Neural cell (in vitro differentiated cells): ENCODE measurements at regions not wholly inside any gene's neighbourhood (a gene's known extent, or its start where the extent isn't known, plus 50 kb on each side); places are given as distances from the start of the nearest gene placed in this dataset.

Source experiments
- H2AFZ ChIP-seq: fragments of 200-600, 300-800 bp; sonication (generic), shearing (Covaris generic); 2 replicates; pipeline ENCODE4 v1.6.0; 2014; ENCODE audit warnings: low read depth, mild to moderate bottlenecking, antibody characterized with exemption, low read length, moderate library complexity
- H3F3A ChIP-seq: fragments of 200-600 bp; shearing (Covaris generic); 2 replicates; pipeline ENCODE4 v1.6.1; 2016; ENCODE audit warnings: mild to moderate bottlenecking, moderate library complexity, mixed read lengths, antibody characterized with exemption, low read length; ENCODE audit not compliant: insufficient read depth, poor library complexity, severe bottlenecking
- H3K27ac ChIP-seq: fragments of 200-600, 300-800 bp; sonication (generic), shearing (Covaris generic); 2 replicates; pipeline ENCODE4 v1.5.1; 2014; ENCODE audit warnings: mild to moderate bottlenecking, low read length, moderate library complexity
- H3K27me3 ChIP-seq: fragments of 300-800, 200-600 bp; sonication (generic), shearing (Covaris generic); 2 replicates; pipeline ENCODE4 v1.6.0; 2014; ENCODE audit warnings: mild to moderate bottlenecking, low read depth, low read length, moderate library complexity; ENCODE audit not compliant: insufficient read depth
- H3K36me3 ChIP-seq: fragments of 300-800, 200-600 bp; sonication (generic), shearing (Covaris generic); 2 replicates; pipeline ENCODE4 v1.5.1; 2014; ENCODE audit warnings: mild to moderate bottlenecking, antibody characterized with exemption, low read length, moderate library complexity; ENCODE audit not compliant: insufficient read depth
- H3K4me2 ChIP-seq: fragments of 300-800, 200-600 bp; sonication (generic), shearing (Covaris generic); 2 replicates; pipeline ENCODE4 v1.6.0; 2014; ENCODE audit warnings: mild to moderate bottlenecking, low read length
- H3K4me3 ChIP-seq: fragments of 300-800, 200-600 bp; sonication (generic), shearing (Covaris generic); 2 replicates; pipeline ENCODE4 v1.5.1; 2014; ENCODE audit warnings: mild to moderate bottlenecking, low read length, moderate library complexity
- H3K79me2 ChIP-seq: fragments of 200-600 bp; shearing (Covaris generic); replicated peaks from 2 replicates; pipeline ENCODE4 v1.6.0; 2014; ENCODE audit warnings: mild to moderate bottlenecking, low read length, moderate library complexity; ENCODE audit not compliant: insufficient read depth
- H3K9ac ChIP-seq: fragments of 300-800, 200-600 bp; sonication (generic), shearing (Covaris generic); 2 replicates; pipeline ENCODE4 v1.6.1; 2016; ENCODE audit warnings: mild to moderate bottlenecking, low read length, mixed read lengths
- H3K9me2 ChIP-seq: fragments of 200-600 bp; shearing (Covaris generic); 2 replicates; pipeline ENCODE4 v1.6.1; 2016; ENCODE audit warnings: mild to moderate bottlenecking, low read length, mixed read lengths; ENCODE audit not compliant: insufficient read depth
- H3K9me3 ChIP-seq: fragments of 200-600, 300-800 bp; sonication (generic), shearing (Covaris generic); 2 replicates; pipeline ENCODE4 v1.6.1; 2016; ENCODE audit warnings: mild to moderate bottlenecking, mixed run types, low read length, moderate library complexity, mixed read lengths
- H4K20me1 ChIP-seq: fragments of 200-600 bp; shearing (Covaris generic); 2 replicates; pipeline ENCODE4 v1.6.1; 2016; ENCODE audit warnings: mild to moderate bottlenecking, mixed run types; ENCODE audit not compliant: insufficient read depth
- EP300 ChIP-seq: fragments of 450-650 bp; conservative IDR thresholded peaks from 2 replicates; pipeline ENCODE4 v1.6.1; 2014; ENCODE audit warnings: antibody characterized with exemption, mild to moderate bottlenecking, moderate library complexity; ENCODE audit not compliant: poor library complexity, severe bottlenecking
- EZH2 ChIP-seq: fragments of 200-600, 300-800 bp; shearing (Covaris generic), sonication (generic); IDR thresholded peaks from 2 replicates; pipeline ENCODE4 v1.6.1; 2014; ENCODE audit warnings: antibody characterized with exemption, low read length, borderline replicate concordance, mild to moderate bottlenecking; ENCODE audit not compliant: insufficient read depth, poor library complexity, severe bottlenecking
- MXI1 ChIP-seq: fragments of 450-650 bp; conservative IDR thresholded peaks from 2 replicates; pipeline ENCODE4 v1.6.1; 2014; ENCODE audit warnings: antibody characterized with exemption, mild to moderate bottlenecking; ENCODE audit not compliant: poor library complexity, severe bottlenecking
- POLR2AphosphoS5 ChIP-seq: IDR thresholded peaks from 2 replicates; pipeline ENCODE4 v1.6.1; 2012
- RAD21 ChIP-seq: fragments of 450-650 bp; conservative IDR thresholded peaks from 2 replicates; pipeline ENCODE4 v1.6.1; 2014; ENCODE audit warnings: antibody characterized with exemption, mild to moderate bottlenecking, moderate library complexity
- SMC3 ChIP-seq: fragments of 450-650 bp; conservative IDR thresholded peaks from 2 replicates; pipeline ENCODE4 v1.6.1; 2014; ENCODE audit warnings: antibody characterized with exemption, mild to moderate bottlenecking, moderate library complexity; ENCODE audit not compliant: poor library complexity
- TAF1 ChIP-seq: IDR thresholded peaks from 2 replicates; pipeline ENCODE4 v1.6.1; 2012; ENCODE audit warnings: low read depth
- TF ChIP-seq, protein P1 (sequence below): IDR thresholded peaks from 2 replicates; pipeline ENCODE4 v1.6.1; 2012; ENCODE audit warnings: borderline replicate concordance
- TF ChIP-seq, protein P2 (sequence below): fragments of 450-650 bp; IDR thresholded peaks from 2 replicates; pipeline ENCODE4 v1.5.1; 2014; ENCODE audit warnings: antibody characterized with exemption, mild to moderate bottlenecking, moderate library complexity; ENCODE audit not compliant: poor library complexity, severe bottlenecking

- Histone ChIP-seq H4K20me1 (no peaks in the 10 kb centered on the region), H3K79me2 (no peaks in the 10 kb centered on the region), H3F3A (no peaks in the 10 kb centered on the region), H3K27ac (no peak overlapping the region), H3K36me3 (no peaks in the 10 kb centered on the region), H3K27me3 (no peaks in the 10 kb centered on the region), H3K4me2 (no peak overlapping the region), H2AFZ (no peak overlapping the region), H3K9me3 (no peaks in the 10 kb centered on the region), H3K9me2 (no peaks in the 10 kb centered on the region), H3K4me3 (no peak overlapping the region), H3K9ac (no peak overlapping the region)
- TF ChIP-seq EZH2, result no peak
- no peak for TF ChIP-seq SMC3
- TF ChIP-seq, protein P1, sequence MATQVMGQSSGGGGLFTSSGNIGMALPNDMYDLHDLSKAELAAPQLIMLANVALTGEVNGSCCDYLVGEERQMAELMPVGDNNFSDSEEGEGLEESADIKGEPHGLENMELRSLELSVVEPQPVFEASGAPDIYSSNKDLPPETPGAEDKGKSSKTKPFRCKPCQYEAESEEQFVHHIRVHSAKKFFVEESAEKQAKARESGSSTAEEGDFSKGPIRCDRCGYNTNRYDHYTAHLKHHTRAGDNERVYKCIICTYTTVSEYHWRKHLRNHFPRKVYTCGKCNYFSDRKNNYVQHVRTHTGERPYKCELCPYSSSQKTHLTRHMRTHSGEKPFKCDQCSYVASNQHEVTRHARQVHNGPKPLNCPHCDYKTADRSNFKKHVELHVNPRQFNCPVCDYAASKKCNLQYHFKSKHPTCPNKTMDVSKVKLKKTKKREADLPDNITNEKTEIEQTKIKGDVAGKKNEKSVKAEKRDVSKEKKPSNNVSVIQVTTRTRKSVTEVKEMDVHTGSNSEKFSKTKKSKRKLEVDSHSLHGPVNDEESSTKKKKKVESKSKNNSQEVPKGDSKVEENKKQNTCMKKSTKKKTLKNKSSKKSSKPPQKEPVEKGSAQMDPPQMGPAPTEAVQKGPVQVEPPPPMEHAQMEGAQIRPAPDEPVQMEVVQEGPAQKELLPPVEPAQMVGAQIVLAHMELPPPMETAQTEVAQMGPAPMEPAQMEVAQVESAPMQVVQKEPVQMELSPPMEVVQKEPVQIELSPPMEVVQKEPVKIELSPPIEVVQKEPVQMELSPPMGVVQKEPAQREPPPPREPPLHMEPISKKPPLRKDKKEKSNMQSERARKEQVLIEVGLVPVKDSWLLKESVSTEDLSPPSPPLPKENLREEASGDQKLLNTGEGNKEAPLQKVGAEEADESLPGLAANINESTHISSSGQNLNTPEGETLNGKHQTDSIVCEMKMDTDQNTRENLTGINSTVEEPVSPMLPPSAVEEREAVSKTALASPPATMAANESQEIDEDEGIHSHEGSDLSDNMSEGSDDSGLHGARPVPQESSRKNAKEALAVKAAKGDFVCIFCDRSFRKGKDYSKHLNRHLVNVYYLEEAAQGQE, result no peak
- TF ChIP-seq EP300, result no peak
- no peak for TF ChIP-seq RAD21
- no peak for TF ChIP-seq MXI1
- TF ChIP-seq POLR2AphosphoS5, result no peak
- TF ChIP-seq, protein P2, sequence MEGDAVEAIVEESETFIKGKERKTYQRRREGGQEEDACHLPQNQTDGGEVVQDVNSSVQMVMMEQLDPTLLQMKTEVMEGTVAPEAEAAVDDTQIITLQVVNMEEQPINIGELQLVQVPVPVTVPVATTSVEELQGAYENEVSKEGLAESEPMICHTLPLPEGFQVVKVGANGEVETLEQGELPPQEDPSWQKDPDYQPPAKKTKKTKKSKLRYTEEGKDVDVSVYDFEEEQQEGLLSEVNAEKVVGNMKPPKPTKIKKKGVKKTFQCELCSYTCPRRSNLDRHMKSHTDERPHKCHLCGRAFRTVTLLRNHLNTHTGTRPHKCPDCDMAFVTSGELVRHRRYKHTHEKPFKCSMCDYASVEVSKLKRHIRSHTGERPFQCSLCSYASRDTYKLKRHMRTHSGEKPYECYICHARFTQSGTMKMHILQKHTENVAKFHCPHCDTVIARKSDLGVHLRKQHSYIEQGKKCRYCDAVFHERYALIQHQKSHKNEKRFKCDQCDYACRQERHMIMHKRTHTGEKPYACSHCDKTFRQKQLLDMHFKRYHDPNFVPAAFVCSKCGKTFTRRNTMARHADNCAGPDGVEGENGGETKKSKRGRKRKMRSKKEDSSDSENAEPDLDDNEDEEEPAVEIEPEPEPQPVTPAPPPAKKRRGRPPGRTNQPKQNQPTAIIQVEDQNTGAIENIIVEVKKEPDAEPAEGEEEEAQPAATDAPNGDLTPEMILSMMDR, result no peak
- TF ChIP-seq TAF1, result no peak
Measured at GRCh38 chr2:9748577-9748976, 94.7 kb upstream of the TAF1B start.

DNA sequence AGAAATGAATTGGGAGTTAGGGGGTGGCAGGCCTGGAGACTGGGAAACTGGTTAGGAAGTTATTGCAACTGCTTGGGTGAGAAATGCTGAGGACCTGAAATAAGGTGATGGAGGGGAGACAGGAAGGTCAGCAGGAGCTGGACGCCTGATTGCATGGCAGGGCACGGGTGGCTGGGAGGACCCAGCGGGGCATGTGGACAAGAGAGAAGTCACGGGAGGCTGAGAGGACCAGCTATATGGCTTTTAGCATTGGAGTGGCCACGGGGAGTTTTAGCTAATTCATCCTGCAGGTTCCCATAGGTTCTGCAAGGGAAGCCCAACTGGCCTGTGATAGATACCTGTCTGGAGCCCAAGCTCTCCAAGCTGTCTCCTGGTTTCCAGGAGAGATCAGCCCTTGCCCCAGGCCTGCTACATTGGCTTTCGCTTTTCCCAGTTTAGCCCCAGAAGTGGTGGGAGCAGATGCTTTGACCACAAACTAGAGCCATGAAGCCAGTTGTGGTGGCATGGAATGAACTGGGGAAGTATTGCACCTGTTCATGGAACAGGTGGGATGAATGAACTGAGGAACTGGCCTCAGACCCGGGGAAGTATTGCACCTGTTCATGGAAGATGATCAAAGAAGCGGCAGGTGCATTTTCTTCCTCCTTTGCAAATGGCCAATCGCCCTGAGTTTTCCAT is 93.6 kb upstream of the TAF1B start:
- Histone ChIP-seq H3K79me2 (no peaks in the 10 kb centered on the region), H3K4me3 (no peak overlapping the region), H3K4me2 (no peak overlapping the region), H3K9ac (no peak overlapping the region), H3K27me3 (no peaks in the 10 kb centered on the region), H3F3A (no peaks in the 10 kb centered on the region), H3K27ac (no peak overlapping the region), H2AFZ (no peak overlapping the region), H3K36me3 (no peaks in the 10 kb centered on the region), H3K9me3 (no peaks in the 10 kb centered on the region), H3K9me2 (no peaks in the 10 kb centered on the region), H4K20me1 (no peaks in the 10 kb centered on the region)
- TF ChIP-seq SMC3 (no peak), EP300 (no peak), POLR2AphosphoS5 (no peak), MXI1 (no peak), RAD21 (no peak), TAF1 (no peak), EZH2 (no peak)
- TF ChIP-seq, protein P1, result no peak
- TF ChIP-seq, protein P2, result no peak
